ENCODE measurements at regions not wholly inside any gene's neighbourhood (a gene's known extent, or its start where the extent isn't known, plus 50 kb on each side); places are given as distances from the start of the nearest gene placed in this dataset.

GRCh38 chr5:105740242-105740641 lies 1930.5 kb downstream of the EFNA5 start:
- no peak for TF ChIP-seq CTCF (IDR thresholded peaks at IDR 0.05)
- Histone ChIP-seq H3K4me3 (no peak overlapping the region), H3K27ac (no peak overlapping the region)
- DNase-seq (ENCODE audit: low spot score) = no peak

- Histone ChIP-seq H3K4me3 (no peak overlapping the region), H3K27ac (no peak overlapping the region)
- no peak for TF ChIP-seq CTCF (IDR thresholded peaks at IDR 0.05)
- no peak for DNase-seq (ENCODE audit: low spot score)
Observed at GRCh38 chr5:105739732-105740131, 1931.0 kb downstream of the EFNA5 start.

- TF ChIP-seq CTCF (IDR thresholded peaks at IDR 0.05) = no peak
- DNase-seq (ENCODE audit: low spot score) = no peak
- no peak overlapping the region for H3K27ac ChIP-seq
- no peak overlapping the region for H3K4me3 ChIP-seq
Observed at GRCh38 chr5:105735704-105736103, 1935.0 kb downstream of the EFNA5 start.

GRCh38 chr5:105730982-105731381 lies 1939.8 kb downstream of the EFNA5 start:
- Histone ChIP-seq H3K4me3 (no peak overlapping the region), H3K27ac (no peak overlapping the region)
- TF ChIP-seq CTCF (IDR thresholded peaks at IDR 0.05) = no peak
- DNase-seq (ENCODE audit: low spot score) = no peak

- TF ChIP-seq CTCF (IDR thresholded peaks at IDR 0.05) = no peak
- no peak overlapping the region for H3K4me3 ChIP-seq
- no peak overlapping the region for H3K27ac ChIP-seq
- DNase-seq (ENCODE audit: low spot score) = no peak
Observed at GRCh38 chr5:105726093-105726492, 1944.6 kb downstream of the EFNA5 start.

- DNase-seq (ENCODE audit: low spot score) = no peak
- Histone ChIP-seq H3K4me3 (no peak overlapping the region), H3K27ac (no peak overlapping the region)
- TF ChIP-seq CTCF (IDR thresholded peaks at IDR 0.05) = no peak
Observed at GRCh38 chr5:105708442-105708841, 1962.3 kb downstream of the EFNA5 start.

GRCh38 chr5:105702323-105702722 lies 1968.4 kb downstream of the EFNA5 start:
- no peak for TF ChIP-seq CTCF (IDR thresholded peaks at IDR 0.05)
- Histone ChIP-seq H3K27ac (no peak overlapping the region), H3K4me3 (no peak overlapping the region)
- no peak for DNase-seq (ENCODE audit: low spot score)
